DOHH2 (cell line): ENCODE measurements at regions not wholly inside any gene's neighbourhood (a gene's known extent, or its start where the extent isn't known, plus 50 kb on each side); places are given as distances from the start of the nearest gene placed in this dataset.
"Not testable (repeated sequence)": the region's sequence is repeated elsewhere in the genome, so short reads cannot be mapped to it uniquely, and the experiment has no call there.

Experiments used
- H3F3A ChIP-seq: fragments of 200-600 bp; sonication (generic), shearing (Covaris generic); 2 replicates; pipeline ENCODE4 v1.6.0; 2016; ENCODE audit warnings: antibody characterized with exemption, mild to moderate bottlenecking; ENCODE audit not compliant: control insufficient read depth, insufficient read depth
- H3K27ac ChIP-seq: fragments of 200-600 bp; sonication (generic); 2 replicates; pipeline ENCODE4 v1.5.1; 2014; ENCODE audit warnings: low read depth, mild to moderate bottlenecking, low read length, moderate library complexity
- H3K27me3 ChIP-seq: fragments of 200-600 bp; sonication (generic); 2 replicates; pipeline ENCODE4 v1.6.1; 2014; ENCODE audit warnings: mild to moderate bottlenecking, low read length, mixed read lengths; ENCODE audit not compliant: control insufficient read depth
- H3K36me3 ChIP-seq: fragments of 200-600 bp; sonication (generic); 2 replicates; pipeline ENCODE4 v1.6.1; 2014; ENCODE audit warnings: mild to moderate bottlenecking, low read length, moderate library complexity, mixed read lengths; ENCODE audit not compliant: control insufficient read depth
- H3K4me1 ChIP-seq: fragments of 200-600 bp; sonication (generic); 2 replicates; pipeline ENCODE4 v1.6.1; 2014; ENCODE audit warnings: mild to moderate bottlenecking, low read length, mixed read lengths; ENCODE audit not compliant: control insufficient read depth
- H3K4me2 ChIP-seq: fragments of 200-600 bp; sonication (generic); 2 replicates; pipeline ENCODE4 v1.6.0; 2014; ENCODE audit warnings: mild to moderate bottlenecking, low read length, moderate library complexity
- H3K4me3 ChIP-seq: fragments of 200-600 bp; sonication (generic); 2 replicates; pipeline ENCODE4 v1.5.1; 2014; ENCODE audit warnings: mild to moderate bottlenecking, low read length, mixed read lengths
- H3K79me2 ChIP-seq: fragments of 200-600 bp; sonication (generic); 2 replicates; pipeline ENCODE4 v1.6.1; 2014; ENCODE audit warnings: mild to moderate bottlenecking, low read length, mixed read lengths; ENCODE audit not compliant: control insufficient read depth
- H3K9me2 ChIP-seq: fragments of 200-600 bp; sonication (generic); replicated peaks from 2 replicates; pipeline ENCODE4 v1.6.1; 2014; ENCODE audit warnings: mild to moderate bottlenecking, low read length, mixed read lengths; ENCODE audit not compliant: control insufficient read depth
- H3K9me3 ChIP-seq: fragments of 200-600 bp; sonication (generic); 2 replicates; pipeline ENCODE4 v1.6.1; 2014; ENCODE audit warnings: antibody characterized with exemption, low read length, mixed read lengths; ENCODE audit not compliant: control insufficient read depth, insufficient read depth
- H4K20me1 ChIP-seq: fragments of 200-600 bp; sonication (generic); 2 replicates; pipeline ENCODE4 v1.6.0; 2014; ENCODE audit warnings: low read depth, mild to moderate bottlenecking, antibody characterized with exemption, low read length, moderate library complexity; ENCODE audit not compliant: control insufficient read depth, insufficient read depth
- CTCF ChIP-seq: fragments of 200-600 bp; sonication (generic); IDR thresholded peaks from one replicate; pipeline ENCODE4 v1.5.1; 2014; ENCODE audit warnings: antibody characterized with exemption, mild to moderate bottlenecking, low read depth, low read length; ENCODE audit not compliant: poor library complexity, severe bottlenecking
- EZH2phosphoT487 ChIP-seq: fragments of 200-600 bp; sonication (generic); IDR thresholded peaks from 2 replicates; pipeline ENCODE4 v1.6.1; 2017; ENCODE audit warnings: borderline replicate concordance, mild to moderate bottlenecking, antibody characterized with exemption, low read length, moderate library complexity, mixed read lengths

GRCh38 chr12:3420693-3421092 is 70.3 kb upstream of the PRMT8 start:
- Histone ChIP-seq H3K27ac (no peak overlapping the region), H4K20me1 (no peaks in the 10 kb centered on the region), H3K9me2 (no peaks in the 10 kb centered on the region), H3K4me1 (no peaks in the 10 kb centered on the region), H3F3A (no peaks in the 10 kb centered on the region), H3K9me3 (no peaks in the 10 kb centered on the region), H3K36me3 (no peaks in the 10 kb centered on the region), H3K4me2 (no peak overlapping the region), H3K4me3 (no peak overlapping the region), H3K79me2 (no peaks in the 10 kb centered on the region), H3K27me3 (no peaks in the 10 kb centered on the region; the same call in 1 of the 2 replicates)
- no peak for TF ChIP-seq EZH2phosphoT487
- TF ChIP-seq CTCF, result no peak

- Histone ChIP-seq H3K36me3 (no peaks in the 10 kb centered on the region), H3K27me3 (no peaks in the 10 kb centered on the region; the same call in 1 of the 2 replicates), H4K20me1 (no peaks in the 10 kb centered on the region), H3K9me3 (no peaks in the 10 kb centered on the region), H3K4me1 (no peaks in the 10 kb centered on the region), H3K9me2 (no peaks in the 10 kb centered on the region), H3K27ac (no peak overlapping the region), H3K79me2 (no peaks in the 10 kb centered on the region), H3K4me2 (no peak overlapping the region), H3F3A (no peaks in the 10 kb centered on the region), H3K4me3 (no peak overlapping the region)
- TF ChIP-seq CTCF (no peak), EZH2phosphoT487 (no peak)
Observed at GRCh38 chr12:3421191-3421978, 69.6 kb upstream of the PRMT8 start.

GRCh38 chr12:3424796-3425195 is 66.2 kb upstream of the PRMT8 start:
- H3K9me3 ChIP-seq, H3K36me3 ChIP-seq, H3K4me1 ChIP-seq: not testable (repeated sequence)

GRCh38 chr12:3427956-3428355 is 63.0 kb upstream of the PRMT8 start:
- Histone ChIP-seq H3K9me3 (no peaks in the 10 kb centered on the region), H3K4me2 (no peak overlapping the region), H3F3A (no peaks in the 10 kb centered on the region), H3K79me2 (no peaks in the 10 kb centered on the region), H3K27ac (no peak overlapping the region), H3K9me2 (no peaks in the 10 kb centered on the region), H3K36me3 (no peaks in the 10 kb centered on the region), H4K20me1 (no peaks in the 10 kb centered on the region), H3K4me3 (no peak overlapping the region), H3K4me1 (no peaks in the 10 kb centered on the region), H3K27me3 (no peaks in the 10 kb centered on the region)
- no peak for TF ChIP-seq CTCF
- no peak for TF ChIP-seq EZH2phosphoT487

More at GRCh38 chr12:3424796-3425195, 66.2 kb upstream of the PRMT8 start:
- H3K27ac ChIP-seq, H3K9me2 ChIP-seq, H4K20me1 ChIP-seq, H3K79me2 ChIP-seq, H3F3A ChIP-seq, H3K4me2 ChIP-seq, H3K4me3 ChIP-seq, H3K27me3 ChIP-seq: not testable (repeated sequence)
